ENCODE measurements at regions not wholly inside any gene's neighbourhood (a gene's known extent, or its start where the extent isn't known, plus 50 kb on each side); places are given as distances from the start of the nearest gene placed in this dataset.

DNA sequence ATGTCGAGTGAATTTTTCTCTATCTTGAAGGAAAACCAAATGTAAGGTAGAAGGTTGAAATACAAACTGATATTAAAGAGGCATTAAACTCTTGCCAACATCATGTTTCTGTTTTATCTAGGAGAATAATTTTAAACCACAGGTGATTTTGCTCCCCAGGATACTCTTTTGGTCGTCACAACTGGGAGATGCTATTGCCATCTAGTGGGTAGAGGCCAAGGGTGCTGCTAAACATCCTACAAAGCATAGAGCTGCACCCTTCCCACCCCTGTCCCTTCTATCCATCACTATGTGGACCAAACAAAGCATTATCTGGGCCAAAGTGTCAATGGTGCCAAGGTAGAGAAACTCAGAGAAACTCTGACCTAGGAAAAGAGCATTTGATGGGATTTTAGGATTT lies 154.6 kb upstream of the MAGEB2 start:
- ATAC-seq: peak; percentile 75
- Histone ChIP-seq H3K4me2 (no peak overlapping the region), H4K20me1 (replicated peaks; ENCODE audit: insufficient read depth) (no peaks in the 10 kb centered on the region), H3K27me3 (ENCODE audit: insufficient read depth) (no peaks in the 10 kb centered on the region), H3K79me2 (replicated peaks; ENCODE audit: insufficient read depth) (no peaks in the 10 kb centered on the region), H2AFZ (no peak overlapping the region), H3K4me1 (ENCODE audit: insufficient read depth) (no peaks in the 10 kb centered on the region), H3K9me2 (ENCODE audit: insufficient read depth) (no peaks in the 10 kb centered on the region), H3F3A (replicated peaks; ENCODE audit: low read depth) (no peaks in the 10 kb centered on the region), H3K4me3 (no peak overlapping the region), H3K27ac (ENCODE audit: low read depth) (no peak overlapping the region), H3K36me3 (ENCODE audit: insufficient read depth) (no peaks in the 10 kb centered on the region)
- H3K9me3 Mint-ChIP-seq: no peaks in the 10 kb centered on the region; the same call in 2 of the 3 replicates
- no peaks in the 10 kb centered on the region for H3K27me3 Mint-ChIP-seq (ENCODE audit: insufficient read depth, low read depth, poor library complexity)
- no peaks in the 10 kb centered on the region; the same call in 2 of the 3 replicates for H3K36me3 Mint-ChIP-seq (ENCODE audit: low read depth)
- no peak overlapping the region for H3K27ac Mint-ChIP-seq
- DNase-seq (ENCODE audit: low spot score): peak; percentile 41
- no peak overlapping the region for H3K4me3 Mint-ChIP-seq
- no peak for TF ChIP-seq NANOG (IDR thresholded peaks at IDR 0.05; ENCODE audit: borderline replicate concordance)
- TF ChIP-seq, protein P1, sequence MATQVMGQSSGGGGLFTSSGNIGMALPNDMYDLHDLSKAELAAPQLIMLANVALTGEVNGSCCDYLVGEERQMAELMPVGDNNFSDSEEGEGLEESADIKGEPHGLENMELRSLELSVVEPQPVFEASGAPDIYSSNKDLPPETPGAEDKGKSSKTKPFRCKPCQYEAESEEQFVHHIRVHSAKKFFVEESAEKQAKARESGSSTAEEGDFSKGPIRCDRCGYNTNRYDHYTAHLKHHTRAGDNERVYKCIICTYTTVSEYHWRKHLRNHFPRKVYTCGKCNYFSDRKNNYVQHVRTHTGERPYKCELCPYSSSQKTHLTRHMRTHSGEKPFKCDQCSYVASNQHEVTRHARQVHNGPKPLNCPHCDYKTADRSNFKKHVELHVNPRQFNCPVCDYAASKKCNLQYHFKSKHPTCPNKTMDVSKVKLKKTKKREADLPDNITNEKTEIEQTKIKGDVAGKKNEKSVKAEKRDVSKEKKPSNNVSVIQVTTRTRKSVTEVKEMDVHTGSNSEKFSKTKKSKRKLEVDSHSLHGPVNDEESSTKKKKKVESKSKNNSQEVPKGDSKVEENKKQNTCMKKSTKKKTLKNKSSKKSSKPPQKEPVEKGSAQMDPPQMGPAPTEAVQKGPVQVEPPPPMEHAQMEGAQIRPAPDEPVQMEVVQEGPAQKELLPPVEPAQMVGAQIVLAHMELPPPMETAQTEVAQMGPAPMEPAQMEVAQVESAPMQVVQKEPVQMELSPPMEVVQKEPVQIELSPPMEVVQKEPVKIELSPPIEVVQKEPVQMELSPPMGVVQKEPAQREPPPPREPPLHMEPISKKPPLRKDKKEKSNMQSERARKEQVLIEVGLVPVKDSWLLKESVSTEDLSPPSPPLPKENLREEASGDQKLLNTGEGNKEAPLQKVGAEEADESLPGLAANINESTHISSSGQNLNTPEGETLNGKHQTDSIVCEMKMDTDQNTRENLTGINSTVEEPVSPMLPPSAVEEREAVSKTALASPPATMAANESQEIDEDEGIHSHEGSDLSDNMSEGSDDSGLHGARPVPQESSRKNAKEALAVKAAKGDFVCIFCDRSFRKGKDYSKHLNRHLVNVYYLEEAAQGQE (IDR thresholded peaks at IDR 0.05; ENCODE audit: unreplicated experiment): no peak
- TF ChIP-seq, protein P2, sequence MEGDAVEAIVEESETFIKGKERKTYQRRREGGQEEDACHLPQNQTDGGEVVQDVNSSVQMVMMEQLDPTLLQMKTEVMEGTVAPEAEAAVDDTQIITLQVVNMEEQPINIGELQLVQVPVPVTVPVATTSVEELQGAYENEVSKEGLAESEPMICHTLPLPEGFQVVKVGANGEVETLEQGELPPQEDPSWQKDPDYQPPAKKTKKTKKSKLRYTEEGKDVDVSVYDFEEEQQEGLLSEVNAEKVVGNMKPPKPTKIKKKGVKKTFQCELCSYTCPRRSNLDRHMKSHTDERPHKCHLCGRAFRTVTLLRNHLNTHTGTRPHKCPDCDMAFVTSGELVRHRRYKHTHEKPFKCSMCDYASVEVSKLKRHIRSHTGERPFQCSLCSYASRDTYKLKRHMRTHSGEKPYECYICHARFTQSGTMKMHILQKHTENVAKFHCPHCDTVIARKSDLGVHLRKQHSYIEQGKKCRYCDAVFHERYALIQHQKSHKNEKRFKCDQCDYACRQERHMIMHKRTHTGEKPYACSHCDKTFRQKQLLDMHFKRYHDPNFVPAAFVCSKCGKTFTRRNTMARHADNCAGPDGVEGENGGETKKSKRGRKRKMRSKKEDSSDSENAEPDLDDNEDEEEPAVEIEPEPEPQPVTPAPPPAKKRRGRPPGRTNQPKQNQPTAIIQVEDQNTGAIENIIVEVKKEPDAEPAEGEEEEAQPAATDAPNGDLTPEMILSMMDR (conservative IDR thresholded peaks at IDR 0.05; ENCODE audit: low read depth in 2 of 2): peak; percentile 58 to 66
- no peaks in the 10 kb centered on the region for H3K4me1 Mint-ChIP-seq

GRCh38 chrX:30065226-30065625 lies 150.1 kb upstream of the MAGEB2 start:
- no peaks in the 10 kb centered on the region for H3K4me1 Mint-ChIP-seq
- H3K27me3 ChIP-seq (ENCODE audit: insufficient read depth): no peaks in the 10 kb centered on the region
- H3K27ac Mint-ChIP-seq: no peak overlapping the region
- TF ChIP-seq, protein P1 (IDR thresholded peaks at IDR 0.05; ENCODE audit: unreplicated experiment): no peak
- no peak for TF ChIP-seq STAT1 (IDR thresholded peaks at IDR 0.05; ENCODE audit: unreplicated experiment)
- no peak for TF ChIP-seq POLR2AphosphoS5 (IDR thresholded peaks at IDR 0.05; ENCODE audit: low read depth)
- no peak for TF ChIP-seq ZNF331 (CRISPR knock-in tag; IDR thresholded peaks at IDR 0.05; ENCODE audit: low read depth)
- TF ChIP-seq NANOG (IDR thresholded peaks at IDR 0.05; ENCODE audit: borderline replicate concordance): no peak
- ATAC-seq (no peak), DNase-seq (ENCODE audit: low spot score) (no peak)
- H3F3A ChIP-seq (replicated peaks; ENCODE audit: low read depth): no peaks in the 10 kb centered on the region
- H3K27me3 Mint-ChIP-seq (ENCODE audit: insufficient read depth, low read depth, poor library complexity): peaks cover 3% of the 10 kb centered on the region
- H3K4me1 ChIP-seq (ENCODE audit: insufficient read depth): no peaks in the 10 kb centered on the region
- no peaks in the 10 kb centered on the region for H3K79me2 ChIP-seq (replicated peaks; ENCODE audit: insufficient read depth)
- no peaks in the 10 kb centered on the region; the same call in 2 of the 3 replicates for H3K36me3 Mint-ChIP-seq (ENCODE audit: low read depth)
- no peaks in the 10 kb centered on the region for H3K36me3 ChIP-seq (ENCODE audit: insufficient read depth)
- no peak overlapping the region for H2AFZ ChIP-seq
- H3K9me3 Mint-ChIP-seq: peaks cover 2% of the 10 kb centered on the region; the same call in 2 of the 3 replicates
- H3K9me2 ChIP-seq (ENCODE audit: insufficient read depth): no peaks in the 10 kb centered on the region
- no peaks in the 10 kb centered on the region for H4K20me1 ChIP-seq (replicated peaks; ENCODE audit: insufficient read depth)
- no peak overlapping the region for H3K4me3 Mint-ChIP-seq
- H3K4me2 ChIP-seq: no peak overlapping the region
- no peak overlapping the region for H3K27ac ChIP-seq (ENCODE audit: low read depth)
- H3K4me3 ChIP-seq: no peak overlapping the region

All from GM23338 (cell line).